GM23338 (cell line): ENCODE measurements at regions not wholly inside any gene's neighbourhood (a gene's known extent, or its start where the extent isn't known, plus 50 kb on each side); places are given as distances from the start of the nearest gene placed in this dataset.

Experiments
- CREB1 ChIP-seq: fragments of 250-450 bp; sonication (Bioruptor Pico); IDR thresholded peaks from 2 replicates; pipeline ENCODE4 v1.5.0; 2020; ENCODE audit warnings: low read depth, mild to moderate bottlenecking, moderate library complexity
- EZH2 ChIP-seq: fragments of 200-600 bp; sonication (generic); IDR thresholded peaks from one replicate; pipeline ENCODE4 v1.8.0; 2017; ENCODE audit warnings: antibody characterized with exemption, mild to moderate bottlenecking, low read depth; ENCODE audit not compliant: unreplicated experiment
- EZH2phosphoT487 ChIP-seq: fragments of 200-600 bp; sonication (generic); IDR thresholded peaks from one replicate; pipeline ENCODE4 v1.8.1; 2018; ENCODE audit warnings: antibody characterized with exemption; ENCODE audit not compliant: unreplicated experiment
- JUNB ChIP-seq: IDR thresholded peaks from one replicate; pipeline ENCODE4 v1.6.1; 2016; ENCODE audit warnings: antibody characterized with exemption; ENCODE audit not compliant: unreplicated experiment
- STAT1 ChIP-seq: IDR thresholded peaks from one replicate; pipeline ENCODE4 v1.6.1; 2016; ENCODE audit warnings: antibody characterized with exemption; ENCODE audit not compliant: unreplicated experiment
- ZNF331 ChIP-seq: fragments of 250-450 bp; sonication (Bioruptor Pico); IDR thresholded peaks from 2 replicates; pipeline ENCODE4 v1.5.0; 2020; ENCODE audit warnings: low read depth, mild to moderate bottlenecking, moderate library complexity
- TF ChIP-seq, protein P1 (sequence below): IDR thresholded peaks from one replicate; pipeline ENCODE4 v1.6.1; 2018; ENCODE audit warnings: antibody characterized with exemption; ENCODE audit not compliant: unreplicated experiment
- TF ChIP-seq, protein P2 (sequence below): fragments of 250-450 bp; sonication (Bioruptor Pico); IDR thresholded peaks from 2 replicates; pipeline ENCODE4 v1.5.0; 2020; ENCODE audit warnings: mild to moderate bottlenecking, moderate library complexity

DNA sequence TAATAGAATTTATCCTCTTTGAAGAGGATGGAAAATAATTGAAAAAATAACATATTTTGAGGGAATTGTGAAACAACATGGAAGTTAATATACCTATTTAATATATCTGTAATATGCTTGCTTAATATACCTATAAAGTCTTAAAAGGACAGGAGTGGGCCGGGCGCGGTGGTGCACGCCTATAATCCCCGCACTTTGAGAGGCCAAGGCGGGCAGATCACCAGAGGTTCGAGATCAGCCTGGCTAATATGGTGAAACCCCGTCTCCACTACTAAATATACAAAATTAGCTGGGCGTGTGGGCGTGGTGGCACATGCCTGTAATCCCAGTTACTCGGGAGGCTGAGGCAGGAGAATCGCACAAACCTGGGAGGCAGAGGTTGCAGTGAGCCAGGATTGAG lies 254.9 kb downstream of the TMX3 start (continued):
- TF ChIP-seq, protein P1, sequence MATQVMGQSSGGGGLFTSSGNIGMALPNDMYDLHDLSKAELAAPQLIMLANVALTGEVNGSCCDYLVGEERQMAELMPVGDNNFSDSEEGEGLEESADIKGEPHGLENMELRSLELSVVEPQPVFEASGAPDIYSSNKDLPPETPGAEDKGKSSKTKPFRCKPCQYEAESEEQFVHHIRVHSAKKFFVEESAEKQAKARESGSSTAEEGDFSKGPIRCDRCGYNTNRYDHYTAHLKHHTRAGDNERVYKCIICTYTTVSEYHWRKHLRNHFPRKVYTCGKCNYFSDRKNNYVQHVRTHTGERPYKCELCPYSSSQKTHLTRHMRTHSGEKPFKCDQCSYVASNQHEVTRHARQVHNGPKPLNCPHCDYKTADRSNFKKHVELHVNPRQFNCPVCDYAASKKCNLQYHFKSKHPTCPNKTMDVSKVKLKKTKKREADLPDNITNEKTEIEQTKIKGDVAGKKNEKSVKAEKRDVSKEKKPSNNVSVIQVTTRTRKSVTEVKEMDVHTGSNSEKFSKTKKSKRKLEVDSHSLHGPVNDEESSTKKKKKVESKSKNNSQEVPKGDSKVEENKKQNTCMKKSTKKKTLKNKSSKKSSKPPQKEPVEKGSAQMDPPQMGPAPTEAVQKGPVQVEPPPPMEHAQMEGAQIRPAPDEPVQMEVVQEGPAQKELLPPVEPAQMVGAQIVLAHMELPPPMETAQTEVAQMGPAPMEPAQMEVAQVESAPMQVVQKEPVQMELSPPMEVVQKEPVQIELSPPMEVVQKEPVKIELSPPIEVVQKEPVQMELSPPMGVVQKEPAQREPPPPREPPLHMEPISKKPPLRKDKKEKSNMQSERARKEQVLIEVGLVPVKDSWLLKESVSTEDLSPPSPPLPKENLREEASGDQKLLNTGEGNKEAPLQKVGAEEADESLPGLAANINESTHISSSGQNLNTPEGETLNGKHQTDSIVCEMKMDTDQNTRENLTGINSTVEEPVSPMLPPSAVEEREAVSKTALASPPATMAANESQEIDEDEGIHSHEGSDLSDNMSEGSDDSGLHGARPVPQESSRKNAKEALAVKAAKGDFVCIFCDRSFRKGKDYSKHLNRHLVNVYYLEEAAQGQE, result no peak
- TF ChIP-seq ZNF331 (CRISPR knock-in tag) (no peak), EZH2phosphoT487 (no peak), CREB1 (CRISPR knock-in tag) (no peak), JUNB (no peak), STAT1 (no peak), EZH2 (no peak)
- TF ChIP-seq, protein P2, sequence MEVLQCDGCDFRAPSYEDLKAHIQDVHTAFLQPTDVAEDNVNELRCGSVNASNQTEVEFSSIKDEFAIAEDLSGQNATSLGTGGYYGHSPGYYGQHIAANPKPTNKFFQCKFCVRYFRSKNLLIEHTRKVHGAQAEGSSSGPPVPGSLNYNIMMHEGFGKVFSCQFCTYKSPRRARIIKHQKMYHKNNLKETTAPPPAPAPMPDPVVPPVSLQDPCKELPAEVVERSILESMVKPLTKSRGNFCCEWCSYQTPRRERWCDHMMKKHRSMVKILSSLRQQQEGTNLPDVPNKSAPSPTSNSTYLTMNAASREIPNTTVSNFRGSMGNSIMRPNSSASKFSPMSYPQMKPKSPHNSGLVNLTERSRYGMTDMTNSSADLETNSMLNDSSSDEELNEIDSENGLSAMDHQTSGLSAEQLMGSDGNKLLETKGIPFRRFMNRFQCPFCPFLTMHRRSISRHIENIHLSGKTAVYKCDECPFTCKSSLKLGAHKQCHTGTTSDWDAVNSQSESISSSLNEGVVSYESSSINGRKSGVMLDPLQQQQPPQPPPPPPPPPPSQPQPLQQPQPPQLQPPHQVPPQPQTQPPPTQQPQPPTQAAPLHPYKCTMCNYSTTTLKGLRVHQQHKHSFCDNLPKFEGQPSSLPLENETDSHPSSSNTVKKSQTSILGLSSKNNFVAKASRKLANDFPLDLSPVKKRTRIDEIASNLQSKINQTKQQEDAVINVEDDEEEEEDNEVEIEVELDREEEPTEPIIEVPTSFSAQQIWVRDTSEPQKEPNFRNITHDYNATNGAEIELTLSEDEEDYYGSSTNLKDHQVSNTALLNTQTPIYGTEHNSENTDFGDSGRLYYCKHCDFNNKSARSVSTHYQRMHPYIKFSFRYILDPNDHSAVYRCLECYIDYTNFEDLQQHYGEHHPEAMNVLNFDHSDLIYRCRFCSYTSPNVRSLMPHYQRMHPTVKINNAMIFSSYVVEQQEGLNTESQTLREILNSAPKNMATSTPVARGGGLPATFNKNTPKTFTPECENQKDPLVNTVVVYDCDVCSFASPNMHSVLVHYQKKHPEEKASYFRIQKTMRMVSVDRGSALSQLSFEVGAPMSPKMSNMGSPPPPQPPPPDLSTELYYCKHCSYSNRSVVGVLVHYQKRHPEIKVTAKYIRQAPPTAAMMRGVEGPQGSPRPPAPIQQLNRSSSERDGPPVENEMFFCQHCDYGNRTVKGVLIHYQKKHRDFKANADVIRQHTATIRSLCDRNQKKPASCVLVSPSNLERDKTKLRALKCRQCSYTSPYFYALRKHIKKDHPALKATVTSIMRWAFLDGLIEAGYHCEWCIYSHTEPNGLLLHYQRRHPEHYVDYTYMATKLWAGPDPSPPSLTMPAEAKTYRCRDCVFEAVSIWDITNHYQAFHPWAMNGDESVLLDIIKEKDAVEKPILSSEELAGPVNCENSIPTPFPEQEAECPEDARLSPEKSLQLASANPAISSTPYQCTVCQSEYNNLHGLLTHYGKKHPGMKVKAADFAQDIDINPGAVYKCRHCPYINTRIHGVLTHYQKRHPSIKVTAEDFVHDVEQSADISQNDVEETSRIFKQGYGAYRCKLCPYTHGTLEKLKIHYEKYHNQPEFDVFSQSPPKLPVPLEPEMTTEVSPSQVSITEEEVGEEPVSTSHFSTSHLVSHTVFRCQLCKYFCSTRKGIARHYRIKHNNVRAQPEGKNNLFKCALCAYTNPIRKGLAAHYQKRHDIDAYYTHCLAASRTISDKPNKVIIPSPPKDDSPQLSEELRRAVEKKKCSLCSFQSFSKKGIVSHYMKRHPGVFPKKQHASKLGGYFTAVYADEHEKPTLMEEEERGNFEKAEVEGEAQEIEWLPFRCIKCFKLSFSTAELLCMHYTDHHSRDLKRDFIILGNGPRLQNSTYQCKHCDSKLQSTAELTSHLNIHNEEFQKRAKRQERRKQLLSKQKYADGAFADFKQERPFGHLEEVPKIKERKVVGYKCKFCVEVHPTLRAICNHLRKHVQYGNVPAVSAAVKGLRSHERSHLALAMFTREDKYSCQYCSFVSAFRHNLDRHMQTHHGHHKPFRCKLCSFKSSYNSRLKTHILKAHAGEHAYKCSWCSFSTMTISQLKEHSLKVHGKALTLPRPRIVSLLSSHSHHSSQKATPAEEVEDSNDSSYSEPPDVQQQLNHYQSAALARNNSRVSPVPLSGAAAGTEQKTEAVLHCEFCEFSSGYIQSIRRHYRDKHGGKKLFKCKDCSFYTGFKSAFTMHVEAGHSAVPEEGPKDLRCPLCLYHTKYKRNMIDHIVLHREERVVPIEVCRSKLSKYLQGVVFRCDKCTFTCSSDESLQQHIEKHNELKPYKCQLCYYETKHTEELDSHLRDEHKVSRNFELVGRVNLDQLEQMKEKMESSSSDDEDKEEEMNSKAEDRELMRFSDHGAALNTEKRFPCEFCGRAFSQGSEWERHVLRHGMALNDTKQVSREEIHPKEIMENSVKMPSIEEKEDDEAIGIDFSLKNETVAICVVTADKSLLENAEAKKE (CRISPR knock-in tag), result no peak
